Endothelial cell of umbilical vein (primary cell): ENCODE measurements at regions not wholly inside any gene's neighbourhood (a gene's known extent, or its start where the extent isn't known, plus 50 kb on each side); places are given as distances from the start of the nearest gene placed in this dataset.

Experiments
- BruUV-seq: library from RNA; stranded (reverse); fragments of 400-500 nt; replicated peaks from 2 replicates; lab custom pipeline; 2021; lab: Mats Ljungman, UMichigan
- CTCF ChIA-PET: fragments of 300-600, 350-600 bp; sonication (Branson Sonifier 250); formaldehyde crosslinking; loops from one replicate; lab custom pipeline; 2021; ENCODE audit warnings: antibody characterized with exemption, inconsistent platforms; lab: Charles Lee
- POLR2A ChIA-PET: fragments of 300-600, 350-600 bp; sonication (Branson Sonifier 250); formaldehyde crosslinking; loops from one replicate; lab custom pipeline; 2021; ENCODE audit warnings: antibody characterized with exemption, inconsistent platforms; lab: Charles Lee
- DNase-seq: peaks from one replicate; pipeline ENCODE4 v3.0.0-alpha.2; 2011; ENCODE audit warnings: low read depth, low spot score
- FAIRE-seq: peaks from 2 replicates; lab custom pipeline; 2011; peaks lifted over from hg19 to GRCh38; lab: Jason Lieb, UNC
- H2AFZ ChIP-seq: 2 replicates; pipeline ENCODE4 v1.6.0; 2012; ENCODE audit warnings: low read depth, low read length, control low read depth, inconsistent platforms
- H3K27ac ChIP-seq: 2 replicates; pipeline ENCODE4 v1.5.1; 2011; ENCODE audit warnings: low read depth, mild to moderate bottlenecking, control low read depth, low read length, moderate library complexity; ENCODE audit not compliant: insufficient read depth
- H3K27me3 ChIP-seq, 2 experiments: 2 replicates each; pipeline versions ENCODE4 v1.6.0 to v1.6.1; 2011; ENCODE audit warnings: low read length in 2 of 2, mixed read lengths in 1 of 2; ENCODE audit not compliant: control insufficient read depth in 2 of 2, insufficient read depth in 2 of 2
- H3K36me3 ChIP-seq, 2 experiments: 2 replicates in 1 of 2; 3 replicates in 1 of 2; pipeline ENCODE4 v1.5.1; 2011; ENCODE audit warnings: low read length in 2 of 2, mild to moderate bottlenecking in 1 of 2, moderate library complexity in 1 of 2; ENCODE audit not compliant: control insufficient read depth in 2 of 2, insufficient read depth in 2 of 2; ENCODE audit errors: extremely low read depth in 1 of 2
- H3K4me1 ChIP-seq: 3 replicates; pipeline ENCODE4 v1.5.1; 2011; ENCODE audit warnings: mild to moderate bottlenecking, low read length; ENCODE audit not compliant: control insufficient read depth, insufficient read depth; ENCODE audit errors: extremely low read depth
- H3K4me2 ChIP-seq: 2 replicates; pipeline ENCODE4 v1.6.1; 2011; ENCODE audit warnings: low read length, control low read depth, mixed read lengths; ENCODE audit not compliant: insufficient read depth
- H3K4me3 ChIP-seq, 3 experiments: fragments of 200-600 bp in 1 of 3; sonication (generic), shearing (Covaris generic) in 1 of 3; replicated peaks in 1 of 3; 2 replicates each; pipeline ENCODE4 v1.5.1; 2011 to 2016; ENCODE audit warnings: control low read depth in 3 of 3, low read length in 3 of 3, mild to moderate bottlenecking in 2 of 3, inconsistent platforms in 1 of 3, low read depth in 1 of 3, moderate library complexity in 1 of 3; ENCODE audit not compliant: insufficient read depth in 1 of 3
- H3K79me2 ChIP-seq: 2 replicates; pipeline ENCODE4 v1.6.0; 2012; ENCODE audit warnings: low read length, inconsistent platforms; ENCODE audit not compliant: control insufficient read depth, insufficient read depth
- H3K9ac ChIP-seq: replicated peaks from 2 replicates; pipeline ENCODE3; 2011; ENCODE audit warnings: low read length, control low read depth; ENCODE audit not compliant: insufficient read depth; ENCODE audit errors: extremely low read depth
- H3K9me1 ChIP-seq: replicated peaks from 3 replicates; pipeline ENCODE4 v1.6.0; 2011; ENCODE audit warnings: mild to moderate bottlenecking, low read length; ENCODE audit not compliant: control insufficient read depth, insufficient read depth; ENCODE audit errors: extremely low read depth
- H3K9me3 ChIP-seq: replicated peaks from 2 replicates; pipeline ENCODE4 v1.5.1; 2012; ENCODE audit warnings: low read length, inconsistent platforms; ENCODE audit not compliant: control insufficient read depth, insufficient read depth
- H4K20me1 ChIP-seq: replicated peaks from 2 replicates; pipeline ENCODE3; 2011; ENCODE audit warnings: mild to moderate bottlenecking, low read length; ENCODE audit not compliant: control insufficient read depth, insufficient read depth; ENCODE audit errors: extremely low read depth
- EZH2 ChIP-seq: IDR thresholded peaks from 2 replicates; pipeline ENCODE4 v1.6.1; 2012; ENCODE audit warnings: borderline replicate concordance, low read depth, mild to moderate bottlenecking, moderate library complexity, low read length, inconsistent platforms; ENCODE audit not compliant: severe bottlenecking
- FOS ChIP-seq: IDR thresholded peaks from 2 replicates; pipeline ENCODE4 v1.6.1; 2011; ENCODE audit warnings: mild to moderate bottlenecking, low read length, moderate library complexity, borderline replicate concordance; ENCODE audit not compliant: insufficient read depth
- GATA2 ChIP-seq: IDR thresholded peaks from 2 replicates; pipeline ENCODE4 v1.7.0; 2011; ENCODE audit warnings: low read depth, mild to moderate bottlenecking, moderate library complexity, mixed read lengths, low read length; ENCODE audit not compliant: insufficient read length, insufficient read depth
- JUN ChIP-seq: IDR thresholded peaks from 2 replicates; pipeline ENCODE4 v1.6.1; 2011; ENCODE audit warnings: borderline replicate concordance, low read depth; ENCODE audit not compliant: insufficient read length, insufficient read depth
- MYC ChIP-seq: IDR thresholded peaks from one replicate; pipeline ENCODE4 v1.6.1; 2011; ENCODE audit warnings: mild to moderate bottlenecking, low read depth, low read length
- POLR2A ChIP-seq: IDR thresholded peaks from 2 replicates; pipeline ENCODE4 v1.6.1; 2012; ENCODE audit warnings: low read depth, mild to moderate bottlenecking, control low read depth, low read length
- POLR2AphosphoS5 ChIP-seq: IDR thresholded peaks from 2 replicates; pipeline ENCODE4 v1.6.1; 2012; ENCODE audit warnings: low read depth, mild to moderate bottlenecking, control low read depth, low read length, moderate library complexity; ENCODE audit not compliant: insufficient read depth
- dilution Hi-C: fragments of 300-500 bp; cut with MboI; formaldehyde crosslinking; loops from one replicate; pipeline ENCODE4 v1.15.0; 2019; ENCODE audit warnings: low sequenced_read_pairs; ENCODE audit not compliant: extremely low pct_ligation_motif_present
- intact Hi-C: fragments of 100-400 bp; cut with micrococcal nuclease; formaldehyde crosslinking; loops from one replicate; pipeline ENCODE4 v1.10.0; 2022
- TF ChIP-seq, protein P1 (sequence below), 2 donors: IDR thresholded peaks; 1 replicate in 1 of 2; 2 replicates in 1 of 2; pipeline ENCODE4 v1.5.1; 2011; ENCODE audit warnings: low read length in 2 of 2, mild to moderate bottlenecking in 2 of 2, moderate library complexity in 2 of 2, control low read depth in 1 of 2, inconsistent platforms in 1 of 2, low read depth in 1 of 2; ENCODE audit not compliant: insufficient read depth in 1 of 2; ENCODE audit errors: extremely low read depth in 1 of 2
- TF ChIP-seq, protein P2 (sequence below): IDR thresholded peaks from 2 replicates; pipeline ENCODE4 v1.6.1; 2011; ENCODE audit not compliant: insufficient read depth, insufficient read length

DNA sequence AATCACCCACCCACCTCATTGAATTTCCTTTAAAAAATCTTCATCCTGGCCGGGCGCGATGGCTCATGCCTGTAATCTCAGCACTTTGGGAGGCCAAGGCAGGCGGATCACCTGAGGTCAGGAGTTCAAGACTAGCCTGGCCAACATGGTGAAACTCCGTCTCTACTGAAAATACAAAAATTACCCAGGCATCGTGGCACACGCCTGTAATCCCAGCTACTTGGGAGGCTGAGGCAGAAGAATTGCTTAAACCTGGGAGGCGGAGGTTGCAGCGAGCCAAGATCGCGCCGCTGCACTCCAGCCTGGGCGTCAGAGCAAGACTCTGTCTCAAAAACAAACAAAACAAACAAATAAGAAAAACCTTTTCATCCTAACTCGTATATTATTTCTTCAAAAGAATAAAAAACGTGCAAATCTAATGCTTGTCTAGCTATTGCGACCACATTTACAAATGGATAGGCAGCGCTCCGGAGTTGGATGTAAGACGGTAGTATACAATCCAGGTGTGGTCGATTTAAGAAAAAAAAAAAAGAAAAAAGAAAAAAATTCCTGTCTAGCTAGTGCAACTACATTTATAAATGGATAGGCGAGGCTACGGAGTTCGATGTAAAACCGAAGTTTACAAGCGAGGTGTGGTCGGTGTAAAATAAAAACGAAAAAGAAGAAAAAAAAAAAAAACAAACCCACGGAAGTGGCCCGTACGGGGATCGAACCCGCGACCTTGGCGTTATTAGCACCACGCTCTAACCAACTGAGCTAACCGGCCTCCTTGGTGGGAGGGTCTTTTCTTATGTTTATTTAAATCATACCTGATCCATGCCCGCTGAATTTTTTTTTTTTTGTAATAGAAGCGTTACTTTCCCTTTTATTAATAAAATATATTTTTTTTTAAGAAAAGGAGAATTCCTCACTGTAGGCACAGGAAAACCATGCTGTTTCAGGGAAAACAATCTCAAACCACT lies 70.7 kb upstream of the PRSS16 start:
- Histone ChIP-seq H3K4me1 (no peaks in the 10 kb centered on the region), H3K27me3 (peaks cover 8 to 15% of the 10 kb centered on the region in 2 experiments), H3K4me3 (peak overlapping the region; percentile 77 to 94 (median 83)), H4K20me1 (no peaks in the 10 kb centered on the region), H3K79me2 (no peaks in the 10 kb centered on the region), H3K9me3 (no peaks in the 10 kb centered on the region), H3K4me2 (peak overlapping the region; percentile 84), H3K9me1 (no peaks in the 10 kb centered on the region), H3K27ac (peak overlapping the region; percentile 41), H3K36me3 (no peaks in the 10 kb centered on the region), H3K9ac (peak overlapping the region; percentile 70), H2AFZ (peak overlapping the region; percentile 77)
- DNase-seq (peak; percentile 63), FAIRE-seq (peak; percentile 38)
- intact Hi-C loops, result loop anchor here (1.0 to 5.0 kb wide), 13 partner anchors 15 to 718 kb away; partner anchors contain the start of genes ABT1 and ZNF184
- no peak for TF ChIP-seq JUN
- TF ChIP-seq FOS, result no peak
- TF ChIP-seq, protein P1, sequence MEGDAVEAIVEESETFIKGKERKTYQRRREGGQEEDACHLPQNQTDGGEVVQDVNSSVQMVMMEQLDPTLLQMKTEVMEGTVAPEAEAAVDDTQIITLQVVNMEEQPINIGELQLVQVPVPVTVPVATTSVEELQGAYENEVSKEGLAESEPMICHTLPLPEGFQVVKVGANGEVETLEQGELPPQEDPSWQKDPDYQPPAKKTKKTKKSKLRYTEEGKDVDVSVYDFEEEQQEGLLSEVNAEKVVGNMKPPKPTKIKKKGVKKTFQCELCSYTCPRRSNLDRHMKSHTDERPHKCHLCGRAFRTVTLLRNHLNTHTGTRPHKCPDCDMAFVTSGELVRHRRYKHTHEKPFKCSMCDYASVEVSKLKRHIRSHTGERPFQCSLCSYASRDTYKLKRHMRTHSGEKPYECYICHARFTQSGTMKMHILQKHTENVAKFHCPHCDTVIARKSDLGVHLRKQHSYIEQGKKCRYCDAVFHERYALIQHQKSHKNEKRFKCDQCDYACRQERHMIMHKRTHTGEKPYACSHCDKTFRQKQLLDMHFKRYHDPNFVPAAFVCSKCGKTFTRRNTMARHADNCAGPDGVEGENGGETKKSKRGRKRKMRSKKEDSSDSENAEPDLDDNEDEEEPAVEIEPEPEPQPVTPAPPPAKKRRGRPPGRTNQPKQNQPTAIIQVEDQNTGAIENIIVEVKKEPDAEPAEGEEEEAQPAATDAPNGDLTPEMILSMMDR (IDR thresholded peaks at IDR 0.05; ENCODE audit: extremely low read depth in 1 of 2, insufficient read depth in 1 of 2, low read depth in 1 of 2, low read length in 2 of 2), result no peak
- TF ChIP-seq GATA2, result no peak
- no peak for TF ChIP-seq EZH2
- no peak for TF ChIP-seq MYC
- TF ChIP-seq POLR2AphosphoS5, result no peak
- no peak for TF ChIP-seq POLR2A
- TF ChIP-seq, protein P2, sequence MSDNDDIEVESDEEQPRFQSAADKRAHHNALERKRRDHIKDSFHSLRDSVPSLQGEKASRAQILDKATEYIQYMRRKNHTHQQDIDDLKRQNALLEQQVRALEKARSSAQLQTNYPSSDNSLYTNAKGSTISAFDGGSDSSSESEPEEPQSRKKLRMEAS, result no peak
- ChIA-PET CTCF (interaction anchor here (1.1 to 2.8 kb wide), 16 partner anchors 11 to 1151 kb away, joined by 3 to 22 read pairs (median 8); a partner anchor contains a TSS), POLR2A (interaction anchor here (0.6 to 1.4 kb wide), 6 partner anchors 30 to 654 kb away, joined by 3 to 6 read pairs (median 4); a partner anchor contains a TSS)
- no TSS peak for BruUV-seq
- dilution Hi-C loops, result no loop called here
